Stimulated activated memory B cell treated with anti-CD40 and anti-IgM and Interleukin-4, amounts not matched to agents 10 μg/mL and 1 μg/mL and 100 μg/mL, for 72 hours (primary cell): ENCODE measurements at regions not wholly inside any gene's neighbourhood (a gene's known extent, or its start where the extent isn't known, plus 50 kb on each side); places are given as distances from the start of the nearest gene placed in this dataset.

Experiments used
- ATAC-seq: fragments of 150-1000 bp; cut with Tn5 transposase; 2 replicates; pipeline ENCODE4 v1.10.0; 2021
- H3K27ac Mint-ChIP-seq: one replicate; pipeline ENCODE4 v1.8.0; 2022; ENCODE audit warnings: mild to moderate bottlenecking, mixed read lengths
- H3K27me3 Mint-ChIP-seq: one replicate; pipeline ENCODE4 v1.8.0; 2022; ENCODE audit warnings: mixed read lengths
- H3K36me3 Mint-ChIP-seq: one replicate; pipeline ENCODE4 v1.8.0; 2022; ENCODE audit warnings: mixed read lengths
- H3K4me1 Mint-ChIP-seq: one replicate; pipeline ENCODE4 v1.8.0; 2022; ENCODE audit warnings: mixed read lengths
- H3K4me3 Mint-ChIP-seq: one replicate; pipeline ENCODE4 v1.8.0; 2022; ENCODE audit warnings: mild to moderate bottlenecking, moderate library complexity, mixed read lengths
- H3K9me3 Mint-ChIP-seq: one replicate; pipeline ENCODE4 v1.8.0; 2022; ENCODE audit warnings: mixed read lengths

DNA sequence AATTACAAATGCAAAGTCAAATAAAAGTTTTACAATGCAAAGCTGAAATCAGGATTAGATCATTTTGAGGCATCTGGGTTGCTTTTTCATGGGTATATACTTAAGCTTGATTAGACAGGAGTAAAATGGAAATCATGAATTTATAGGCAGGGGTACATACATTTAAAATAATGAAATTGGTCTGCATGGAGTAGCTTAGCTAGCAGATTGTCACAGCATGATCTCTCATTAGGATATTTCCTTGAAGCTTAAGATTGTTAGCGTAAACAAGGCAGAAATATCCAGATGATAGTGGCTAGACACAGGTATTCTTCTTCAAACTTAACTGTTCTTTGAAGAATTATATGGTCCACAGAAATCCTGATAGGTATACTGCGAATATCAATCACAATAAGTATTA lies 1627.0 kb upstream of the PCDH20 start:
- no peaks in the 10 kb centered on the region for H3K27me3 Mint-ChIP-seq
- ATAC-seq, result no peak
- H3K4me1 Mint-ChIP-seq, result no peaks in the 10 kb centered on the region
- H3K36me3 Mint-ChIP-seq, result no peaks in the 10 kb centered on the region
- peaks cover 4% of the 10 kb centered on the region for H3K9me3 Mint-ChIP-seq
- H3K4me3 Mint-ChIP-seq, result no peak overlapping the region
- no peak overlapping the region for H3K27ac Mint-ChIP-seq

- Mint-ChIP-seq H3K27me3 (no peaks in the 10 kb centered on the region), H3K4me1 (no peaks in the 10 kb centered on the region), H3K4me3 (no peak overlapping the region), H3K36me3 (no peaks in the 10 kb centered on the region), H3K27ac (no peak overlapping the region), H3K9me3 (peaks cover 4% of the 10 kb centered on the region)
- no peak for ATAC-seq
Measured at GRCh38 chr13:63041640-63042414, 1626.2 kb upstream of the PCDH20 start.

- no peak overlapping the region for H3K4me3 Mint-ChIP-seq
- H3K27me3 Mint-ChIP-seq, result no peaks in the 10 kb centered on the region
- no peaks in the 10 kb centered on the region for H3K36me3 Mint-ChIP-seq
- no peak overlapping the region for H3K27ac Mint-ChIP-seq
- no peak for ATAC-seq
- H3K9me3 Mint-ChIP-seq, result no peaks in the 10 kb centered on the region
- H3K4me1 Mint-ChIP-seq, result no peaks in the 10 kb centered on the region
Measured at GRCh38 chr13:63026285-63026797, 1610.7 kb upstream of the PCDH20 start.

- no peak overlapping the region for H3K27ac Mint-ChIP-seq
- H3K9me3 Mint-ChIP-seq, result no peaks in the 10 kb centered on the region
- ATAC-seq, result no peak
- H3K36me3 Mint-ChIP-seq, result no peaks in the 10 kb centered on the region
- H3K4me3 Mint-ChIP-seq, result no peak overlapping the region
- no peaks in the 10 kb centered on the region for H3K27me3 Mint-ChIP-seq
- H3K4me1 Mint-ChIP-seq, result no peaks in the 10 kb centered on the region
Measured at GRCh38 chr13:63025741-63026140, 1610.1 kb upstream of the PCDH20 start.

- Mint-ChIP-seq H3K4me3 (no peak overlapping the region), H3K9me3 (no peaks in the 10 kb centered on the region), H3K36me3 (no peaks in the 10 kb centered on the region), H3K4me1 (no peaks in the 10 kb centered on the region), H3K27me3 (no peaks in the 10 kb centered on the region), H3K27ac (no peak overlapping the region)
- ATAC-seq, result no peak
Measured at GRCh38 chr13:63024458-63024857, 1608.8 kb upstream of the PCDH20 start.

DNA sequence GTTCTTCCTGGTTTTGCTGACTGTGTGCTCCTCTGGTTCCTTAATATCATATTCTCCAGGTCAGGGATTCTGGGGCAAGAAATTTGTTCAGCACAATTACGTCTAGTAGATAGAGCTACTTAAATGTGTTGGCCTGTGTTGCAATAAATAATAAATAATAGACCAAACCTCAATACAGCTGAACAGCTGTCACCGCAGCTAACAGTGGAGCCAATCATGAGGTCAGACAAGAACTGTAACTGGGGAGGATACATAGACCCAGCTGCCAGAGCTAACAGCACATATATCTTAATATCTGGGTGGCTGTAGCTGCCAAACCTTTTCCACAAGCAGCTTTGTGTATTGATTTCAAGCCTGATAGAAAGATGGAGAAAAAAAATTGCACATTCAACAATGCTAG lies 1596.3 kb upstream of the PCDH20 start:
- ATAC-seq, result no peak
- Mint-ChIP-seq H3K36me3 (no peaks in the 10 kb centered on the region), H3K9me3 (peaks cover 30% of the 10 kb centered on the region), H3K27me3 (no peaks in the 10 kb centered on the region), H3K27ac (no peak overlapping the region), H3K4me3 (no peak overlapping the region), H3K4me1 (no peaks in the 10 kb centered on the region)

- Mint-ChIP-seq H3K4me3 (no peak overlapping the region), H3K27me3 (no peaks in the 10 kb centered on the region), H3K9me3 (peaks cover 24% of the 10 kb centered on the region), H3K4me1 (no peaks in the 10 kb centered on the region), H3K36me3 (no peaks in the 10 kb centered on the region), H3K27ac (no peak overlapping the region)
- ATAC-seq, result no peak
Measured at GRCh38 chr13:63010072-63010658, 1594.5 kb upstream of the PCDH20 start.

DNA sequence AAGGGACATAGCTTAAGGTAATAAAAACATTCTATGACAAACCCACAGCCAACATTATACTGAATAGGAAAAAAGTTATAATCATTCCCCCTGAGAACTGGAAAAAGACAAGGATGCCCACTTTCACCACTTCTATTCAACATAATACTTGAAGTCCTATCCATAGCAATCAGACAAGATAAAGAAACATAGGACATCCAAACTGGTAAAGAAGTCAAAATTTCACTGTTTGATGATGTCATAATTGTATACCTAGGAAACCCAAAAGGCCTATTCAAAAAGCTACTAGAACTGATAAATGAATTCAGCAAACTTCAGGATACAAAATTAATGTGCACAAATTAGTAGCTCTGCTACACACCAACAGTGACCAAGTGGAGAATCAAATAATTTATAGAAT lies 1590.0 kb upstream of the PCDH20 start:
- no peak for ATAC-seq
- H3K27me3 Mint-ChIP-seq, result no peaks in the 10 kb centered on the region
- H3K36me3 Mint-ChIP-seq, result no peaks in the 10 kb centered on the region
- no peak overlapping the region for H3K4me3 Mint-ChIP-seq
- H3K9me3 Mint-ChIP-seq, result peaks cover 29% of the 10 kb centered on the region
- no peaks in the 10 kb centered on the region for H3K4me1 Mint-ChIP-seq
- no peak overlapping the region for H3K27ac Mint-ChIP-seq

- H3K9me3 Mint-ChIP-seq, result peaks cover 13% of the 10 kb centered on the region
- H3K27me3 Mint-ChIP-seq, result no peaks in the 10 kb centered on the region
- no peak for ATAC-seq
Measured at GRCh38 chr13:62997696-62998095, 1582.0 kb upstream of the PCDH20 start.

GRCh38 chr13:62997038-62997599 lies 1581.5 kb upstream of the PCDH20 start:
- Mint-ChIP-seq H3K9me3 (peaks cover 7% of the 10 kb centered on the region), H3K4me3 (no peak overlapping the region), H3K4me1 (no peaks in the 10 kb centered on the region), H3K36me3 (no peaks in the 10 kb centered on the region), H3K27ac (no peak overlapping the region), H3K27me3 (no peaks in the 10 kb centered on the region)
- ATAC-seq, result no peak

More at GRCh38 chr13:62997696-62998095, 1582.0 kb upstream of the PCDH20 start:
- Mint-ChIP-seq H3K4me3 (no peak overlapping the region), H3K36me3 (no peaks in the 10 kb centered on the region), H3K27ac (no peak overlapping the region), H3K4me1 (no peaks in the 10 kb centered on the region)

GRCh38 chr13:62973804-62974203 lies 1558.2 kb upstream of the PCDH20 start:
- no peak overlapping the region for H3K4me3 Mint-ChIP-seq
- H3K36me3 Mint-ChIP-seq, result no peaks in the 10 kb centered on the region
- no peak for ATAC-seq
- peaks cover 13% of the 10 kb centered on the region for H3K9me3 Mint-ChIP-seq
- H3K27me3 Mint-ChIP-seq, result no peaks in the 10 kb centered on the region
- no peak overlapping the region for H3K27ac Mint-ChIP-seq
- H3K4me1 Mint-ChIP-seq, result no peaks in the 10 kb centered on the region

GRCh38 chr13:62964522-62964921 lies 1548.9 kb upstream of the PCDH20 start:
- no peaks in the 10 kb centered on the region for H3K4me1 Mint-ChIP-seq
- H3K27me3 Mint-ChIP-seq, result no peaks in the 10 kb centered on the region
- no peaks in the 10 kb centered on the region for H3K36me3 Mint-ChIP-seq
- H3K4me3 Mint-ChIP-seq, result no peak overlapping the region
- ATAC-seq, result no peak
- no peak overlapping the region for H3K27ac Mint-ChIP-seq
- H3K9me3 Mint-ChIP-seq, result peaks cover 15% of the 10 kb centered on the region

DNA sequence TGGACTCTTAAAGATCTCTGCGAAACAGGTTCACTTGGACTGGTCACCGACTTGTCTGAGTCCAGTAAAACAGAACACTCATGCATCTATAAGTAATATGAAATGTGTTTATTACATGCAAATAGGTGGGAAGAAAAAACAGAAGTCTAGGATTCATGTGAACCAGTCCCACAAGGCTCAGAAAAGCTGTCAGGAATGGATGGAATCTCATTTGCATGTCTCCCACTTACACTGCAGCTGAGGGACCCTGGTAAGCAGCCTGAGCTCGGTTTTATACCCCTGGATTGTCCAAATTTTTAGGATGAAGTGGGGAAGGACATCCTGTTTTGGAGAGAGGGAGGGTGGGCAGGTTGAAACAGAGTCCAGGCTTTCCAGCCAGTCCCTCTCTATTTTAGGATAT lies 1545.1 kb upstream of the PCDH20 start:
- Mint-ChIP-seq H3K27ac (no peak overlapping the region), H3K36me3 (no peaks in the 10 kb centered on the region), H3K4me3 (no peak overlapping the region), H3K27me3 (no peaks in the 10 kb centered on the region), H3K4me1 (no peaks in the 10 kb centered on the region), H3K9me3 (peaks cover 9% of the 10 kb centered on the region)
- no peak for ATAC-seq

- Mint-ChIP-seq H3K9me3 (peaks cover 6% of the 10 kb centered on the region), H3K4me1 (no peaks in the 10 kb centered on the region), H3K36me3 (no peaks in the 10 kb centered on the region), H3K4me3 (no peak overlapping the region), H3K27ac (no peak overlapping the region), H3K27me3 (no peaks in the 10 kb centered on the region)
- no peak for ATAC-seq
Measured at GRCh38 chr13:62933809-62934208, 1518.2 kb upstream of the PCDH20 start.

DNA sequence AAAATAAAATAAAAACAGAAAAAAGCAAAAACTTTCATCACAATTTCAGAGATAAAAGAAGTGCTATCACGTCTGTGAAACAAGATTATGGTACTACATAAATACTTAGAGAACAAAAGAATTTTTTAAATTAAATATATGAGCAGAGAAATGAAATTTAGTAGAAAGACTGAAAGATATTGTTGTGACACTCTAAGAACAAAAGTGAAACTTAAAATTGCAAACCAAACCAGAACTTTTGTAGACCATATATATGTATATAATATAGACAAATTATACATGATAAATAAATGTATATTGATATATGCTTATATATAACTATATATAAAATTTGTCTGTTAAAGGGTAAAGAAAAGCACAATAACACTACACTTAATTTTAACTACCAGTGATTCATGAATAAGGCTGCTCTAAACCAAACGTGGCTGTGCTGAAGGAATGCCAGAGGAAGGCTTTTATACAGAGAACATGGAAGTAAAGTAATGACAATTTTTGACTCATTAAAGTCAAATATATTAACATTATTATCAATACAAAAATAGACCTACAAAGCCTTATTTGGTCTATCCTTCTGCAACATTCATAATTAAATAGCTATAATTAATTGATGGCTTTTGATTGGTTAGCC lies 1516.7 kb upstream of the PCDH20 start:
- ATAC-seq, result no peak
- no peaks in the 10 kb centered on the region for H3K27me3 Mint-ChIP-seq
- H3K36me3 Mint-ChIP-seq, result no peaks in the 10 kb centered on the region
- H3K4me3 Mint-ChIP-seq, result no peak overlapping the region
- H3K27ac Mint-ChIP-seq, result no peak overlapping the region
- no peaks in the 10 kb centered on the region for H3K4me1 Mint-ChIP-seq
- H3K9me3 Mint-ChIP-seq, result peaks cover 3% of the 10 kb centered on the region
